Glutamatergic neuron (in vitro differentiated cells): ENCODE measurements at regions not wholly inside any gene's neighbourhood (a gene's known extent, or its start where the extent isn't known, plus 50 kb on each side); places are given as distances from the start of the nearest gene placed in this dataset.

ENCODE experiments used
- DNase-seq: peaks from one replicate; pipeline ENCODE4 v3.0.0; 2022
- H3K27ac Mint-ChIP-seq: one replicate; pipeline ENCODE4 v1.8.0; 2020; ENCODE audit warnings: mild to moderate bottlenecking, mixed read lengths, inconsistent platforms; ENCODE audit not compliant: unreplicated experiment
- H3K27me3 Mint-ChIP-seq: one replicate; pipeline ENCODE4 v1.8.0; 2020; ENCODE audit warnings: mild to moderate bottlenecking, moderate library complexity, mixed read lengths, inconsistent platforms; ENCODE audit not compliant: unreplicated experiment
- H3K36me3 Mint-ChIP-seq: one replicate; pipeline ENCODE4 v1.8.0; 2020; ENCODE audit warnings: mild to moderate bottlenecking, mixed read lengths, inconsistent platforms; ENCODE audit not compliant: unreplicated experiment
- H3K4me1 Mint-ChIP-seq: one replicate; pipeline ENCODE4 v1.8.0; 2020; ENCODE audit warnings: mild to moderate bottlenecking, low read depth, mixed read lengths, inconsistent platforms; ENCODE audit not compliant: unreplicated experiment
- H3K4me3 Mint-ChIP-seq: one replicate; pipeline ENCODE4 v1.8.0; 2020; ENCODE audit warnings: mild to moderate bottlenecking, mixed read lengths, inconsistent platforms; ENCODE audit not compliant: unreplicated experiment
- H3K9me3 Mint-ChIP-seq: one replicate; pipeline ENCODE4 v1.8.0; 2020; ENCODE audit warnings: mild to moderate bottlenecking, moderate library complexity, mixed read lengths, inconsistent platforms; ENCODE audit not compliant: unreplicated experiment
- CTCF ChIP-seq: fragments of 200-600 bp; sonication (generic); IDR thresholded peaks from one replicate; pipeline ENCODE4 v1.5.0; 2021; ENCODE audit not compliant: partially characterized antibody, unreplicated experiment

- Mint-ChIP-seq H3K4me3 (no peak overlapping the region), H3K27me3 (peaks cover 1% of the 10 kb centered on the region), H3K4me1 (no peaks in the 10 kb centered on the region), H3K9me3 (no peaks in the 10 kb centered on the region), H3K36me3 (no peaks in the 10 kb centered on the region), H3K27ac (no peak overlapping the region)
- DNase-seq = no peak
- TF ChIP-seq CTCF = no peak
Observed at GRCh38 chr5:43997647-43998272, 391.5 kb downstream of the FGF10 start.

- no peak overlapping the region for H3K27ac Mint-ChIP-seq
- no peak overlapping the region for H3K4me3 Mint-ChIP-seq
- DNase-seq = no peak
- no peak for TF ChIP-seq CTCF
- no peaks in the 10 kb centered on the region for H3K4me1 Mint-ChIP-seq
- H3K27me3 Mint-ChIP-seq = peaks cover 1% of the 10 kb centered on the region
- no peaks in the 10 kb centered on the region for H3K9me3 Mint-ChIP-seq
- H3K36me3 Mint-ChIP-seq = no peaks in the 10 kb centered on the region
Observed at GRCh38 chr5:43996221-43996620, 393.0 kb downstream of the FGF10 start.

- H3K27me3 Mint-ChIP-seq = peaks cover 1% of the 10 kb centered on the region
- no peaks in the 10 kb centered on the region for H3K4me1 Mint-ChIP-seq
- H3K27ac Mint-ChIP-seq = no peak overlapping the region
- no peaks in the 10 kb centered on the region for H3K36me3 Mint-ChIP-seq
- H3K4me3 Mint-ChIP-seq = no peak overlapping the region
- H3K9me3 Mint-ChIP-seq = no peaks in the 10 kb centered on the region
- DNase-seq = no peak
- no peak for TF ChIP-seq CTCF
Observed at GRCh38 chr5:43994352-43994708, 391.4 kb downstream of the NNT start.

GRCh38 chr5:43993634-43994351 is 390.8 kb downstream of the NNT start:
- H3K4me1 Mint-ChIP-seq = no peaks in the 10 kb centered on the region
- H3K36me3 Mint-ChIP-seq = no peaks in the 10 kb centered on the region
- DNase-seq = no peak
- no peak overlapping the region for H3K4me3 Mint-ChIP-seq
- H3K27ac Mint-ChIP-seq = no peak overlapping the region
- no peaks in the 10 kb centered on the region for H3K9me3 Mint-ChIP-seq
- TF ChIP-seq CTCF = no peak
- peaks cover 1% of the 10 kb centered on the region for H3K27me3 Mint-ChIP-seq

GRCh38 chr5:43985411-43985810 is 382.4 kb downstream of the NNT start:
- no peak for DNase-seq
- H3K9me3 Mint-ChIP-seq = peaks cover 2% of the 10 kb centered on the region
- H3K36me3 Mint-ChIP-seq = peaks cover 5% of the 10 kb centered on the region
- peaks cover 3% of the 10 kb centered on the region for H3K27me3 Mint-ChIP-seq
- H3K4me3 Mint-ChIP-seq = no peak overlapping the region
- H3K27ac Mint-ChIP-seq = no peak overlapping the region
- TF ChIP-seq CTCF = no peak
- peaks cover 4% of the 10 kb centered on the region for H3K4me1 Mint-ChIP-seq
